ENCODE measurements at regions not wholly inside any gene's neighbourhood (a gene's known extent, or its start where the extent isn't known, plus 50 kb on each side); places are given as distances from the start of the nearest gene placed in this dataset.
A peak's percentile ranks its signal among the peaks of the same experiment; 100 is the strongest.

DNA sequence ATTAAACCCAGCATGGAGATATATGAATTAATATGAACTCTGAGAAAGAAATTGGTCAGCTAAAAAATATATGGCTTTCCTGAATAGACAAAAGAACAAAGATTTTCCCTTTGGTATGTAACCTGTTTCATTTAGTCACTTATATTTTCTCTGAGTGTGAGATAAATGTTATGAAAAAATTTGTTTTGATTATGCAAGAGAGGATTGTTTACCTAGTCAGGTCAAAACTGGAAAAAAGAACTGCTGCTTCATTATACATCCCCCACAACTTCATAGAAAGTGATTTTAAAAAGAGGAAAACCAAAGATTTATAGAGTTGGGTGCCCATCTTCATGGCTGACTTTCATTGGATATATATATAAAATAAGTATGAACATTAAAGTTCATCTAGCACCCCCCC, 242.2 kb upstream of the FN1 start:
- Histone ChIP-seq H3K27ac (ENCODE audit: low read depth in 1 of 2, low read length in 2 of 2) (peak overlapping the region; percentile 23 to 50), H3K4me1 (ENCODE audit: control insufficient read depth in 4 of 4, insufficient read depth in 4 of 4, low read length in 3 of 4) (peaks cover 4 to 30% (median 18%) of the 10 kb centered on the region in 4 donors), H3K36me3 (ENCODE audit: control insufficient read depth in 4 of 4, insufficient read depth in 3 of 4, low read depth in 1 of 4, low read length in 3 of 4) (no peaks in the 10 kb centered on the region), H3K27me3 (ENCODE audit: control insufficient read depth in 4 of 4, insufficient read depth in 4 of 4, low read length in 3 of 4) (no peaks in the 10 kb centered on the region), H3K4me3 (ENCODE audit: low read depth in 1 of 3, low read length in 3 of 3) (no peak overlapping the region), H3K9ac (ENCODE audit: low read depth in 1 of 2, low read length in 2 of 2) (no peak overlapping the region), H3K9me3 (ENCODE audit: control insufficient read depth in 4 of 4, low read length in 3 of 4) (no peaks in the 10 kb centered on the region)
- no peak for DNase-seq (ENCODE audit: low spot score)
- TF ChIP-seq YY1 (IDR thresholded peaks at IDR 0.05) (peak; percentile 26), HNF4A (conservative IDR thresholded peaks at IDR 0.05) (peak in 1 of 2 donors; percentile 41), EGR1 (IDR thresholded peaks at IDR 0.05; ENCODE audit: low read depth in 2 of 2) (no peak), RXRA (IDR thresholded peaks at IDR 0.05) (peak in 1 of 2 donors; percentile 50), JUND (IDR thresholded peaks at IDR 0.05) (no peak)

DNA sequence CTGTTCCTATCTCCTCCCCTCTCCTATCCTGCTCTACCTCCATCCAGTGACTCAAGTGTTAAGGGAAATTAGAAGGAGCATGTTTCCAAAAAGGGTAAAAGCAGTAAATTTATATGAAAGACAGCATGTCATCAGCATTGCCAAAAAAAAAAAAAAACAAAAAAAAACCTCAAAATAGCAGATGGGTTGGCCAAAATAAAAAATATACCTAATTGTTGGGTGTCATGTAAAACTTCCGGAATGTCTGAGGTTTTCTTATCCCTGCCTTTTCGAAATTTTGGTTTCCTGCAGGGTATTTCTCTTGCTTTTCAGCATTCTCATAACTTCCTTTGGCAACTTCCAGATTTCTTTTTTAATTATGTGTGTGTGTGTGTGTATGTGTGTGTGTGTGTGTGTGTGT, 241.6 kb upstream of the FN1 start:
- no peaks in the 10 kb centered on the region for H3K36me3 ChIP-seq (ENCODE audit: control insufficient read depth in 4 of 4, insufficient read depth in 3 of 4, low read depth in 1 of 4, low read length in 3 of 4)
- no peak overlapping the region for H3K4me3 ChIP-seq (ENCODE audit: low read depth in 1 of 3, low read length in 3 of 3)
- H3K27ac ChIP-seq (ENCODE audit: low read depth in 1 of 2, low read length in 2 of 2), result no peak overlapping the region
- no peak for DNase-seq (ENCODE audit: low spot score)
- H3K27me3 ChIP-seq (ENCODE audit: control insufficient read depth in 4 of 4, insufficient read depth in 4 of 4, low read length in 3 of 4), result no peaks in the 10 kb centered on the region
- TF ChIP-seq, protein P1, sequence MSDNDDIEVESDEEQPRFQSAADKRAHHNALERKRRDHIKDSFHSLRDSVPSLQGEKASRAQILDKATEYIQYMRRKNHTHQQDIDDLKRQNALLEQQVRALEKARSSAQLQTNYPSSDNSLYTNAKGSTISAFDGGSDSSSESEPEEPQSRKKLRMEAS (IDR thresholded peaks at IDR 0.05), result no peak
- no peak for TF ChIP-seq SP1 (IDR thresholded peaks at IDR 0.05)
- no peak for TF ChIP-seq HNF4A (conservative IDR thresholded peaks at IDR 0.05)
- TF ChIP-seq, protein P2, sequence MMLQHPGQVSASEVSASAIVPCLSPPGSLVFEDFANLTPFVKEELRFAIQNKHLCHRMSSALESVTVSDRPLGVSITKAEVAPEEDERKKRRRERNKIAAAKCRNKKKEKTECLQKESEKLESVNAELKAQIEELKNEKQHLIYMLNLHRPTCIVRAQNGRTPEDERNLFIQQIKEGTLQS (IDR thresholded peaks at IDR 0.05), result no peak
- TF ChIP-seq FOXA2 (IDR thresholded peaks at IDR 0.05), result no peak
- no peak for TF ChIP-seq NR2F2 (IDR thresholded peaks at IDR 0.05)
- TF ChIP-seq RAD21 (IDR thresholded peaks at IDR 0.05), result no peak
- no peak for TF ChIP-seq FOXA1 (IDR thresholded peaks at IDR 0.05)
- no peak for TF ChIP-seq RXRA (IDR thresholded peaks at IDR 0.05)
- TF ChIP-seq, protein P3, sequence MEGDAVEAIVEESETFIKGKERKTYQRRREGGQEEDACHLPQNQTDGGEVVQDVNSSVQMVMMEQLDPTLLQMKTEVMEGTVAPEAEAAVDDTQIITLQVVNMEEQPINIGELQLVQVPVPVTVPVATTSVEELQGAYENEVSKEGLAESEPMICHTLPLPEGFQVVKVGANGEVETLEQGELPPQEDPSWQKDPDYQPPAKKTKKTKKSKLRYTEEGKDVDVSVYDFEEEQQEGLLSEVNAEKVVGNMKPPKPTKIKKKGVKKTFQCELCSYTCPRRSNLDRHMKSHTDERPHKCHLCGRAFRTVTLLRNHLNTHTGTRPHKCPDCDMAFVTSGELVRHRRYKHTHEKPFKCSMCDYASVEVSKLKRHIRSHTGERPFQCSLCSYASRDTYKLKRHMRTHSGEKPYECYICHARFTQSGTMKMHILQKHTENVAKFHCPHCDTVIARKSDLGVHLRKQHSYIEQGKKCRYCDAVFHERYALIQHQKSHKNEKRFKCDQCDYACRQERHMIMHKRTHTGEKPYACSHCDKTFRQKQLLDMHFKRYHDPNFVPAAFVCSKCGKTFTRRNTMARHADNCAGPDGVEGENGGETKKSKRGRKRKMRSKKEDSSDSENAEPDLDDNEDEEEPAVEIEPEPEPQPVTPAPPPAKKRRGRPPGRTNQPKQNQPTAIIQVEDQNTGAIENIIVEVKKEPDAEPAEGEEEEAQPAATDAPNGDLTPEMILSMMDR (IDR thresholded peaks at IDR 0.05; ENCODE audit: low read depth, low read length, missing input control), result no peak
- TF ChIP-seq, protein P4, sequence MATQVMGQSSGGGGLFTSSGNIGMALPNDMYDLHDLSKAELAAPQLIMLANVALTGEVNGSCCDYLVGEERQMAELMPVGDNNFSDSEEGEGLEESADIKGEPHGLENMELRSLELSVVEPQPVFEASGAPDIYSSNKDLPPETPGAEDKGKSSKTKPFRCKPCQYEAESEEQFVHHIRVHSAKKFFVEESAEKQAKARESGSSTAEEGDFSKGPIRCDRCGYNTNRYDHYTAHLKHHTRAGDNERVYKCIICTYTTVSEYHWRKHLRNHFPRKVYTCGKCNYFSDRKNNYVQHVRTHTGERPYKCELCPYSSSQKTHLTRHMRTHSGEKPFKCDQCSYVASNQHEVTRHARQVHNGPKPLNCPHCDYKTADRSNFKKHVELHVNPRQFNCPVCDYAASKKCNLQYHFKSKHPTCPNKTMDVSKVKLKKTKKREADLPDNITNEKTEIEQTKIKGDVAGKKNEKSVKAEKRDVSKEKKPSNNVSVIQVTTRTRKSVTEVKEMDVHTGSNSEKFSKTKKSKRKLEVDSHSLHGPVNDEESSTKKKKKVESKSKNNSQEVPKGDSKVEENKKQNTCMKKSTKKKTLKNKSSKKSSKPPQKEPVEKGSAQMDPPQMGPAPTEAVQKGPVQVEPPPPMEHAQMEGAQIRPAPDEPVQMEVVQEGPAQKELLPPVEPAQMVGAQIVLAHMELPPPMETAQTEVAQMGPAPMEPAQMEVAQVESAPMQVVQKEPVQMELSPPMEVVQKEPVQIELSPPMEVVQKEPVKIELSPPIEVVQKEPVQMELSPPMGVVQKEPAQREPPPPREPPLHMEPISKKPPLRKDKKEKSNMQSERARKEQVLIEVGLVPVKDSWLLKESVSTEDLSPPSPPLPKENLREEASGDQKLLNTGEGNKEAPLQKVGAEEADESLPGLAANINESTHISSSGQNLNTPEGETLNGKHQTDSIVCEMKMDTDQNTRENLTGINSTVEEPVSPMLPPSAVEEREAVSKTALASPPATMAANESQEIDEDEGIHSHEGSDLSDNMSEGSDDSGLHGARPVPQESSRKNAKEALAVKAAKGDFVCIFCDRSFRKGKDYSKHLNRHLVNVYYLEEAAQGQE (IDR thresholded peaks at IDR 0.05), result no peak
- TF ChIP-seq YY1 (IDR thresholded peaks at IDR 0.05), result no peak
- no peak for TF ChIP-seq EGR1 (IDR thresholded peaks at IDR 0.05; ENCODE audit: low read depth in 2 of 2)
- TF ChIP-seq HNF4G (IDR thresholded peaks at IDR 0.05), result no peak
- no peak for TF ChIP-seq GABPA (IDR thresholded peaks at IDR 0.05 in 1 of 2, conservative IDR thresholded peaks at IDR 0.05 in 1 of 2)
- TF ChIP-seq, protein P5, sequence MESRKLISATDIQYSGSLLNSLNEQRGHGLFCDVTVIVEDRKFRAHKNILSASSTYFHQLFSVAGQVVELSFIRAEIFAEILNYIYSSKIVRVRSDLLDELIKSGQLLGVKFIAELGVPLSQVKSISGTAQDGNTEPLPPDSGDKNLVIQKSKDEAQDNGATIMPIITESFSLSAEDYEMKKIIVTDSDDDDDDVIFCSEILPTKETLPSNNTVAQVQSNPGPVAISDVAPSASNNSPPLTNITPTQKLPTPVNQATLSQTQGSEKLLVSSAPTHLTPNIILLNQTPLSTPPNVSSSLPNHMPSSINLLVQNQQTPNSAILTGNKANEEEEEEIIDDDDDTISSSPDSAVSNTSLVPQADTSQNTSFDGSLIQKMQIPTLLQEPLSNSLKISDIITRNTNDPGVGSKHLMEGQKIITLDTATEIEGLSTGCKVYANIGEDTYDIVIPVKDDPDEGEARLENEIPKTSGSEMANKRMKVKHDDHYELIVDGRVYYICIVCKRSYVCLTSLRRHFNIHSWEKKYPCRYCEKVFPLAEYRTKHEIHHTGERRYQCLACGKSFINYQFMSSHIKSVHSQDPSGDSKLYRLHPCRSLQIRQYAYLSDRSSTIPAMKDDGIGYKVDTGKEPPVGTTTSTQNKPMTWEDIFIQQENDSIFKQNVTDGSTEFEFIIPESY (IDR thresholded peaks at IDR 0.05), result no peak
- no peak for TF ChIP-seq JUND (IDR thresholded peaks at IDR 0.05)
- no peak for TF ChIP-seq TAF1 (conservative IDR thresholded peaks at IDR 0.05)
- H3K9ac ChIP-seq (ENCODE audit: low read depth in 1 of 2, low read length in 2 of 2), result no peak overlapping the region
- H3K9me3 ChIP-seq (ENCODE audit: control insufficient read depth in 4 of 4, low read length in 3 of 4), result no peaks in the 10 kb centered on the region
- peaks cover 4 to 30% (median 18%) of the 10 kb centered on the region in 4 donors for H3K4me1 ChIP-seq (ENCODE audit: control insufficient read depth in 4 of 4, insufficient read depth in 4 of 4, low read length in 3 of 4)
- 81% methylated on average over 2 of the region's 2 CpGs for WGBS

Measured in liver (tissue), 8 donors.